Retinal pigment epithelial cell (primary cell): ENCODE measurements at regions not wholly inside any gene's neighbourhood (a gene's known extent, or its start where the extent isn't known, plus 50 kb on each side); places are given as distances from the start of the nearest gene placed in this dataset.

ENCODE experiments used
- DNase-seq: peaks from one replicate; pipeline ENCODE4 v3.0.0-alpha.2; 2010; ENCODE audit warnings: low read depth
- H3K4me3 ChIP-seq: 2 replicates; pipeline ENCODE4 v1.5.1; 2011; ENCODE audit warnings: mild to moderate bottlenecking, low read length, control low read depth, moderate library complexity
- CTCF ChIP-seq: conservative IDR thresholded peaks from 2 replicates; pipeline ENCODE4 v1.5.1; 2011; ENCODE audit warnings: low read depth, low read length, control low read depth, inconsistent platforms

- no peak overlapping the region for H3K4me3 ChIP-seq
- no peak for TF ChIP-seq CTCF
- DNase-seq = no peak
These were observed 685.3 kb downstream of the TRIML1 start for GRCh38 chr4:188824553-188824952.

- no peak for DNase-seq
- no peak for TF ChIP-seq CTCF
- no peak overlapping the region for H3K4me3 ChIP-seq
These were observed 687.2 kb downstream of the TRIML1 start for GRCh38 chr4:188826393-188826792.

GRCh38 chr4:188839704-188840103 is 700.5 kb downstream of the TRIML1 start:
- no peak for DNase-seq
- no peak overlapping the region for H3K4me3 ChIP-seq
- TF ChIP-seq CTCF = no peak

GRCh38 chr4:188841523-188841922 is 702.3 kb downstream of the TRIML1 start:
- DNase-seq = no peak
- TF ChIP-seq CTCF = no peak
- H3K4me3 ChIP-seq = no peak overlapping the region

- no peak overlapping the region for H3K4me3 ChIP-seq
- DNase-seq = no peak
- no peak for TF ChIP-seq CTCF
These were observed 715.2 kb downstream of the TRIML1 start for GRCh38 chr4:188854436-188854835.

GRCh38 chr4:188858696-188859095 is 719.5 kb downstream of the TRIML1 start:
- DNase-seq = no peak
- H3K4me3 ChIP-seq = no peak overlapping the region
- no peak for TF ChIP-seq CTCF

GRCh38 chr4:188864741-188865140 is 725.5 kb downstream of the TRIML1 start:
- no peak for DNase-seq
- no peak for TF ChIP-seq CTCF
- H3K4me3 ChIP-seq = no peak overlapping the region
